Panc1 (cell line): ENCODE measurements at regions not wholly inside any gene's neighbourhood (a gene's known extent, or its start where the extent isn't known, plus 50 kb on each side); places are given as distances from the start of the nearest gene placed in this dataset.

Experiments
- ATAC-seq: fragments of 200-7000 bp; cut with Tn5 transposase; 2 replicates; pipeline ENCODE4 v1.9.1; 2020; ENCODE audit warnings: mild to moderate bottlenecking, moderate library complexity
- BruUV-seq: library from RNA; stranded (reverse); fragments of 400-500 nt; replicated peaks from 2 replicates; lab custom pipeline; 2021; lab: Mats Ljungman, UMichigan
- CTCF ChIA-PET: fragments of 300-600 bp; sonication (Branson Sonifier 250); formaldehyde crosslinking; loops from one replicate; lab custom pipeline; 2022; ENCODE audit warnings: antibody characterized with exemption; lab: Charles Lee
- POLR2A ChIA-PET: fragments of 300-600 bp; sonication (Branson Sonifier 250); formaldehyde crosslinking; loops from one replicate; lab custom pipeline; 2022; ENCODE audit warnings: antibody characterized with exemption; lab: Charles Lee
- DNase-seq: peaks from one replicate; pipeline ENCODE4 v3.0.0-alpha.2; 2010; ENCODE audit warnings: low read depth, low spot score
- H3K27ac ChIP-seq: 2 replicates; pipeline ENCODE4 v1.5.1; 2011; ENCODE audit warnings: mild to moderate bottlenecking, low read length, inconsistent platforms
- H3K27me3 ChIP-seq: fragments of 200-500 bp; sonication (Bioruptor generic); 2 replicates; pipeline ENCODE4 v1.6.0; 2014; ENCODE audit warnings: low read length, inconsistent platforms; ENCODE audit not compliant: control insufficient read depth, insufficient read depth
- H3K36me3 ChIP-seq: fragments of 200-500 bp; sonication (Bioruptor generic); 2 replicates; pipeline ENCODE4 v1.5.1; 2014; ENCODE audit warnings: inconsistent platforms, mild to moderate bottlenecking, low read length, moderate library complexity; ENCODE audit not compliant: control insufficient read depth, insufficient read depth
- H3K4me1 ChIP-seq: 2 replicates; pipeline ENCODE4 v1.5.1; 2011; ENCODE audit warnings: inconsistent platforms, mild to moderate bottlenecking, low read length, moderate library complexity; ENCODE audit not compliant: control insufficient read depth, insufficient read depth
- H3K4me3 ChIP-seq, 2 experiments: 2 replicates each; pipeline ENCODE4 v1.5.1; 2011 to 2012; ENCODE audit warnings: low read depth in 2 of 2, low read length in 2 of 2, mild to moderate bottlenecking in 2 of 2, inconsistent platforms in 1 of 2, moderate library complexity in 1 of 2
- H3K9me3 ChIP-seq: fragments of 200-500 bp; sonication (Bioruptor generic); 2 replicates; pipeline ENCODE4 v1.5.1; 2014; ENCODE audit warnings: low read depth, mild to moderate bottlenecking, inconsistent platforms, low read length, moderate library complexity; ENCODE audit not compliant: control insufficient read depth, insufficient read depth
- CTCF ChIP-seq: fragments of 450-650 bp; IDR thresholded peaks from 2 replicates; pipeline ENCODE4 v1.5.1; 2017; ENCODE audit warnings: mild to moderate bottlenecking
- POLR2AphosphoS5 ChIP-seq: IDR thresholded peaks from 2 replicates; pipeline ENCODE4 v1.6.1; 2012; ENCODE audit warnings: mild to moderate bottlenecking, low read depth, low read length, moderate library complexity
- SIN3A ChIP-seq: IDR thresholded peaks from 2 replicates; pipeline ENCODE4 v1.6.1; 2012; ENCODE audit warnings: low read depth, mild to moderate bottlenecking, low read length, moderate library complexity, borderline replicate concordance; ENCODE audit not compliant: insufficient read depth
- TCF7L2 ChIP-seq: IDR thresholded peaks from 2 replicates; pipeline ENCODE4 v1.6.1; 2011; ENCODE audit warnings: mild to moderate bottlenecking, low read depth, low read length, inconsistent platforms
- in situ Hi-C: cut with HindIII; loops from 2 replicates; pipeline ENCODE4 v1.10.0; 2016; ENCODE audit warnings: low sequenced_read_pairs, low pct_unique_long_range_greater_than_20kb
- intact Hi-C: fragments of 100-400 bp; cut with micrococcal nuclease; formaldehyde crosslinking; loops from one replicate; pipeline ENCODE4 v1.10.0; 2022; ENCODE audit not compliant: unreplicated experiment
- TF ChIP-seq, protein P1 (sequence below), 2 experiments: IDR thresholded peaks; 2 replicates each; pipeline ENCODE4 v1.6.1; 2011 to 2012; ENCODE audit warnings: low read depth in 2 of 2, control low read depth in 1 of 2, low read length in 1 of 2, mild to moderate bottlenecking in 1 of 2, moderate library complexity in 1 of 2; ENCODE audit not compliant: insufficient read depth in 1 of 2

GRCh38 chr7:145193951-145194350 lies 358.1 kb upstream of the TPK1 start:
- intact Hi-C loops (no loop called here), in situ Hi-C loops (no loop called here)
- no TSS peak for BruUV-seq
- DNase-seq = no peak
- no peak for ATAC-seq
- ChIA-PET CTCF (no interaction called here), POLR2A (no interaction called here)
- no peaks in the 10 kb centered on the region for H3K4me1 ChIP-seq
- H3K36me3 ChIP-seq = no peaks in the 10 kb centered on the region
- H3K9me3 ChIP-seq = no peaks in the 10 kb centered on the region
- TF ChIP-seq SIN3A (no peak), TCF7L2 (no peak), CTCF (no peak), POLR2AphosphoS5 (no peak)
- TF ChIP-seq, protein P1, sequence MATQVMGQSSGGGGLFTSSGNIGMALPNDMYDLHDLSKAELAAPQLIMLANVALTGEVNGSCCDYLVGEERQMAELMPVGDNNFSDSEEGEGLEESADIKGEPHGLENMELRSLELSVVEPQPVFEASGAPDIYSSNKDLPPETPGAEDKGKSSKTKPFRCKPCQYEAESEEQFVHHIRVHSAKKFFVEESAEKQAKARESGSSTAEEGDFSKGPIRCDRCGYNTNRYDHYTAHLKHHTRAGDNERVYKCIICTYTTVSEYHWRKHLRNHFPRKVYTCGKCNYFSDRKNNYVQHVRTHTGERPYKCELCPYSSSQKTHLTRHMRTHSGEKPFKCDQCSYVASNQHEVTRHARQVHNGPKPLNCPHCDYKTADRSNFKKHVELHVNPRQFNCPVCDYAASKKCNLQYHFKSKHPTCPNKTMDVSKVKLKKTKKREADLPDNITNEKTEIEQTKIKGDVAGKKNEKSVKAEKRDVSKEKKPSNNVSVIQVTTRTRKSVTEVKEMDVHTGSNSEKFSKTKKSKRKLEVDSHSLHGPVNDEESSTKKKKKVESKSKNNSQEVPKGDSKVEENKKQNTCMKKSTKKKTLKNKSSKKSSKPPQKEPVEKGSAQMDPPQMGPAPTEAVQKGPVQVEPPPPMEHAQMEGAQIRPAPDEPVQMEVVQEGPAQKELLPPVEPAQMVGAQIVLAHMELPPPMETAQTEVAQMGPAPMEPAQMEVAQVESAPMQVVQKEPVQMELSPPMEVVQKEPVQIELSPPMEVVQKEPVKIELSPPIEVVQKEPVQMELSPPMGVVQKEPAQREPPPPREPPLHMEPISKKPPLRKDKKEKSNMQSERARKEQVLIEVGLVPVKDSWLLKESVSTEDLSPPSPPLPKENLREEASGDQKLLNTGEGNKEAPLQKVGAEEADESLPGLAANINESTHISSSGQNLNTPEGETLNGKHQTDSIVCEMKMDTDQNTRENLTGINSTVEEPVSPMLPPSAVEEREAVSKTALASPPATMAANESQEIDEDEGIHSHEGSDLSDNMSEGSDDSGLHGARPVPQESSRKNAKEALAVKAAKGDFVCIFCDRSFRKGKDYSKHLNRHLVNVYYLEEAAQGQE (IDR thresholded peaks at IDR 0.05; ENCODE audit: insufficient read depth in 1 of 2, low read depth in 2 of 2, low read length in 1 of 2) = no peak
- H3K27me3 ChIP-seq = no peaks in the 10 kb centered on the region
- H3K27ac ChIP-seq = no peak overlapping the region
- no peak overlapping the region for H3K4me3 ChIP-seq

GRCh38 chr7:145184956-145185355 lies 349.1 kb upstream of the TPK1 start:
- intact Hi-C loops (no loop called here), in situ Hi-C loops (no loop called here)
- Histone ChIP-seq H3K9me3 (no peaks in the 10 kb centered on the region), H3K27ac (no peak overlapping the region), H3K4me1 (no peaks in the 10 kb centered on the region), H3K36me3 (no peaks in the 10 kb centered on the region), H3K27me3 (no peaks in the 10 kb centered on the region), H3K4me3 (no peak overlapping the region)
- ChIA-PET CTCF (no interaction called here), POLR2A (no interaction called here)
- DNase-seq = no peak
- ATAC-seq = no peak
- no TSS peak for BruUV-seq
- TF ChIP-seq, protein P1 (IDR thresholded peaks at IDR 0.05; ENCODE audit: insufficient read depth in 1 of 2, low read depth in 2 of 2, low read length in 1 of 2) = no peak
- TF ChIP-seq SIN3A = no peak
- no peak for TF ChIP-seq TCF7L2
- TF ChIP-seq POLR2AphosphoS5 = no peak
- no peak for TF ChIP-seq CTCF
